ENCODE measurements at regions not wholly inside any gene's neighbourhood (a gene's known extent, or its start where the extent isn't known, plus 50 kb on each side); places are given as distances from the start of the nearest gene placed in this dataset.
A peak's percentile ranks its signal among the peaks of the same experiment; 100 is the strongest.

- Mint-ChIP-seq H3K27ac (no peak overlapping the region), H3K9me3 (no peaks in the 10 kb centered on the region), H3K27me3 (peaks cover 7 to 28% (median 9%) of the 10 kb centered on the region in 3 donors), H3K36me3 (no peaks in the 10 kb centered on the region), H3K4me3 (peak overlapping the region in 1 of 8 donors; percentile 4), H3K4me1 (no peaks in the 10 kb centered on the region)
- DNase-seq, result no peak
- ATAC-seq (ENCODE audit: low read depth in 2 of 2), result no peak
Observed at GRCh38 chr10:32161586-32161985, 105.4 kb upstream of the KIF5B start.

- H3K36me3 Mint-ChIP-seq, result no peaks in the 10 kb centered on the region
- peak overlapping the region in 1 of 6 donors; percentile 45 for H3K27ac Mint-ChIP-seq
- peaks cover 0 to 2% (median 0%) of the 10 kb centered on the region in 7 donors for H3K9me3 Mint-ChIP-seq
- no peaks in the 10 kb centered on the region for H3K4me1 Mint-ChIP-seq
- DNase-seq (no peak), ATAC-seq (ENCODE audit: low read depth in 2 of 2) (no peak)
- H3K27me3 Mint-ChIP-seq, result peaks cover 7 to 28% (median 12%) of the 10 kb centered on the region in 3 donors
- no peak overlapping the region for H3K4me3 Mint-ChIP-seq
Observed at GRCh38 chr10:32160864-32161263, 104.6 kb upstream of the KIF5B start.

GRCh38 chr10:32159264-32159663 is 103.0 kb upstream of the KIF5B start:
- no peak for DNase-seq
- Mint-ChIP-seq H3K9me3 (peaks cover 0 to 15% (median 4%) of the 10 kb centered on the region in 7 donors), H3K4me1 (no peaks in the 10 kb centered on the region), H3K27me3 (peaks cover 7 to 19% (median 12%) of the 10 kb centered on the region in 3 donors), H3K36me3 (no peaks in the 10 kb centered on the region), H3K27ac (peak overlapping the region in 1 of 6 donors; percentile 11), H3K4me3 (no peak overlapping the region)
- ATAC-seq (ENCODE audit: low read depth in 2 of 2), result no peak

- H3K9me3 Mint-ChIP-seq, result peaks cover 0 to 31% (median 16%) of the 10 kb centered on the region in 7 donors
- no peaks in the 10 kb centered on the region for H3K4me1 Mint-ChIP-seq
- H3K4me3 Mint-ChIP-seq, result no peak overlapping the region
- no peak for ATAC-seq (ENCODE audit: low read depth in 2 of 2)
- no peaks in the 10 kb centered on the region for H3K36me3 Mint-ChIP-seq
- H3K27me3 Mint-ChIP-seq, result peaks cover 7 to 22% (median 19%) of the 10 kb centered on the region in 3 donors
- no peak overlapping the region for H3K27ac Mint-ChIP-seq
- DNase-seq, result no peak
Observed at GRCh38 chr10:32156031-32156495, 99.8 kb upstream of the KIF5B start.

GRCh38 chr10:32155075-32155516 is 98.9 kb upstream of the KIF5B start:
- Mint-ChIP-seq H3K36me3 (no peaks in the 10 kb centered on the region), H3K27ac (no peak overlapping the region), H3K4me1 (no peaks in the 10 kb centered on the region), H3K4me3 (no peak overlapping the region), H3K9me3 (peaks cover 0 to 31% (median 16%) of the 10 kb centered on the region in 7 donors), H3K27me3 (peaks cover 7 to 23% (median 11%) of the 10 kb centered on the region in 3 donors)
- DNase-seq (no peak), ATAC-seq (ENCODE audit: low read depth in 2 of 2) (no peak)

- Mint-ChIP-seq H3K9me3 (peaks cover 0 to 31% (median 16%) of the 10 kb centered on the region in 7 donors), H3K4me3 (no peak overlapping the region), H3K27me3 (peaks cover 5 to 23% (median 5%) of the 10 kb centered on the region in 3 donors), H3K27ac (peak overlapping the region in 1 of 6 donors; percentile 54), H3K4me1 (no peaks in the 10 kb centered on the region), H3K36me3 (no peaks in the 10 kb centered on the region)
- ATAC-seq (ENCODE audit: low read depth in 2 of 2) (no peak), DNase-seq (no peak)
Observed at GRCh38 chr10:32153931-32154330, 97.7 kb upstream of the KIF5B start.

GRCh38 chr10:32153252-32153651 is 97.0 kb upstream of the KIF5B start:
- Mint-ChIP-seq H3K9me3 (peaks cover 0 to 31% (median 16%) of the 10 kb centered on the region in 7 donors), H3K36me3 (no peaks in the 10 kb centered on the region), H3K4me1 (no peaks in the 10 kb centered on the region), H3K27me3 (peaks cover 0 to 23% (median 4%) of the 10 kb centered on the region in 3 donors), H3K27ac (no peak overlapping the region), H3K4me3 (no peak overlapping the region)
- ATAC-seq (ENCODE audit: low read depth in 2 of 2) (no peak), DNase-seq (no peak)

GRCh38 chr10:32151871-32152270 is 95.6 kb upstream of the KIF5B start:
- Mint-ChIP-seq H3K27ac (no peak overlapping the region), H3K4me3 (no peak overlapping the region), H3K27me3 (peaks cover 0 to 23% (median 4%) of the 10 kb centered on the region in 3 donors), H3K4me1 (no peaks in the 10 kb centered on the region), H3K36me3 (no peaks in the 10 kb centered on the region), H3K9me3 (peaks cover 0 to 37% (median 16%) of the 10 kb centered on the region in 7 donors)
- ATAC-seq (ENCODE audit: low read depth in 2 of 2) (no peak), DNase-seq (no peak)

GRCh38 chr10:32150532-32151101 is 94.4 kb upstream of the KIF5B start:
- ATAC-seq (ENCODE audit: low read depth in 2 of 2), result no peak
- no peaks in the 10 kb centered on the region for H3K4me1 Mint-ChIP-seq
- no peak for DNase-seq
- peaks cover 0 to 17% (median 4%) of the 10 kb centered on the region in 3 donors for H3K27me3 Mint-ChIP-seq
- no peaks in the 10 kb centered on the region for H3K36me3 Mint-ChIP-seq
- no peak overlapping the region for H3K4me3 Mint-ChIP-seq
- peaks cover 0 to 37% (median 16%) of the 10 kb centered on the region in 7 donors for H3K9me3 Mint-ChIP-seq
- H3K27ac Mint-ChIP-seq, result no peak overlapping the region

- peaks cover 0 to 15% (median 4%) of the 10 kb centered on the region in 3 donors for H3K27me3 Mint-ChIP-seq
- DNase-seq (no peak), ATAC-seq (ENCODE audit: low read depth in 2 of 2) (no peak)
- no peak overlapping the region for H3K4me3 Mint-ChIP-seq
- H3K4me1 Mint-ChIP-seq, result no peaks in the 10 kb centered on the region
- H3K36me3 Mint-ChIP-seq, result no peaks in the 10 kb centered on the region
- H3K27ac Mint-ChIP-seq, result no peak overlapping the region
- H3K9me3 Mint-ChIP-seq, result peaks cover 0 to 31% (median 12%) of the 10 kb centered on the region in 7 donors
Observed at GRCh38 chr10:32149252-32149955, 93.2 kb upstream of the KIF5B start.

- Mint-ChIP-seq H3K27me3 (peaks cover 0 to 15% (median 4%) of the 10 kb centered on the region in 3 donors), H3K36me3 (no peaks in the 10 kb centered on the region), H3K27ac (no peak overlapping the region), H3K9me3 (peaks cover 0 to 28% (median 12%) of the 10 kb centered on the region in 7 donors), H3K4me1 (no peaks in the 10 kb centered on the region), H3K4me3 (no peak overlapping the region)
- DNase-seq (no peak), ATAC-seq (ENCODE audit: low read depth in 2 of 2) (no peak)
Observed at GRCh38 chr10:32148864-32149251, 92.6 kb upstream of the KIF5B start.

- no peak for DNase-seq
- H3K4me3 Mint-ChIP-seq, result no peak overlapping the region
Observed at GRCh38 chr10:32147730-32148129, 91.5 kb upstream of the KIF5B start.

GRCh38 chr10:32146166-32146565 is 89.9 kb upstream of the KIF5B start:
- no peak overlapping the region for H3K27ac Mint-ChIP-seq
- peaks cover 0 to 6% (median 4%) of the 10 kb centered on the region in 3 donors for H3K27me3 Mint-ChIP-seq

More at GRCh38 chr10:32147730-32148129, 91.5 kb upstream of the KIF5B start:
- H3K4me1 Mint-ChIP-seq, result no peaks in the 10 kb centered on the region
- peaks cover 0 to 16% (median 5%) of the 10 kb centered on the region in 7 donors for H3K9me3 Mint-ChIP-seq
- H3K27me3 Mint-ChIP-seq, result peaks cover 0 to 15% (median 4%) of the 10 kb centered on the region in 3 donors
- H3K27ac Mint-ChIP-seq, result no peak overlapping the region
- ATAC-seq (ENCODE audit: low read depth in 2 of 2), result no peak
- no peaks in the 10 kb centered on the region for H3K36me3 Mint-ChIP-seq

More at GRCh38 chr10:32146166-32146565, 89.9 kb upstream of the KIF5B start:
- H3K9me3 Mint-ChIP-seq, result peaks cover 0 to 7% (median 0%) of the 10 kb centered on the region in 7 donors
- no peaks in the 10 kb centered on the region for H3K4me1 Mint-ChIP-seq
- no peak overlapping the region for H3K4me3 Mint-ChIP-seq
- no peak for ATAC-seq (ENCODE audit: low read depth in 2 of 2)
- H3K36me3 Mint-ChIP-seq, result no peaks in the 10 kb centered on the region
- DNase-seq, result no peak
